ENCODE measurements at regions not wholly inside any gene's neighbourhood (a gene's known extent, or its start where the extent isn't known, plus 50 kb on each side); places are given as distances from the start of the nearest gene placed in this dataset.

GRCh38 chr11:130609121-130610035 lies 160.9 kb downstream of the ADAMTS15 start:
- POLR2A ChIA-PET, result no interaction called here
- CTCF ChIA-PET, result no interaction called here
- TF ChIP-seq SUZ12 (IDR thresholded peaks at IDR 0.05) (no peak), SP1 (IDR thresholded peaks at IDR 0.05) (no peak), FOXK2 (IDR thresholded peaks at IDR 0.05) (no peak), HDGF (IDR thresholded peaks at IDR 0.05; ENCODE audit: borderline replicate concordance) (no peak), ELF4 (IDR thresholded peaks at IDR 0.05) (no peak), FOXA1 (IDR thresholded peaks at IDR 0.05) (no peak), FOXM1 (IDR thresholded peaks at IDR 0.05; ENCODE audit: borderline replicate concordance) (no peak), CTBP1 (IDR thresholded peaks at IDR 0.05; ENCODE audit: borderline replicate concordance) (no peak), ARNT (IDR thresholded peaks at IDR 0.05) (no peak)
- DNase-seq (ENCODE audit: extremely low spot score), result no peak

GRCh38 chr11:130611791-130612251 lies 163.4 kb downstream of the ADAMTS15 start:
- ChIA-PET POLR2A (no interaction called here), CTCF (no interaction called here)
- no peak for DNase-seq (ENCODE audit: extremely low spot score)
- no peak for TF ChIP-seq SP1 (IDR thresholded peaks at IDR 0.05)
- TF ChIP-seq ARNT (IDR thresholded peaks at IDR 0.05), result no peak
- no peak for TF ChIP-seq TARDBP (IDR thresholded peaks at IDR 0.05)

GRCh38 chr11:130612291-130612851 lies 163.9 kb downstream of the ADAMTS15 start:
- ChIA-PET POLR2A (no interaction called here), CTCF (no interaction called here)
- no peak for TF ChIP-seq PKNOX1 (IDR thresholded peaks at IDR 0.05)
- TF ChIP-seq SUZ12 (IDR thresholded peaks at IDR 0.05), result no peak
- TF ChIP-seq FOXM1 (IDR thresholded peaks at IDR 0.05; ENCODE audit: borderline replicate concordance), result no peak
- no peak for DNase-seq (ENCODE audit: extremely low spot score)

- POLR2A ChIA-PET, result no interaction called here
- TF ChIP-seq SUZ12 (IDR thresholded peaks at IDR 0.05) (no peak), ELF4 (IDR thresholded peaks at IDR 0.05) (no peak), ZNF384 (IDR thresholded peaks at IDR 0.05) (no peak), TARDBP (IDR thresholded peaks at IDR 0.05) (no peak), LEF1 (IDR thresholded peaks at IDR 0.05; ENCODE audit: borderline replicate concordance) (no peak), NFRKB (IDR thresholded peaks at IDR 0.05) (no peak), HDGF (IDR thresholded peaks at IDR 0.05; ENCODE audit: borderline replicate concordance) (no peak), L3MBTL2 (conservative IDR thresholded peaks at IDR 0.05) (no peak), PKNOX1 (IDR thresholded peaks at IDR 0.05) (no peak), ARNT (IDR thresholded peaks at IDR 0.05) (no peak), FOXK2 (IDR thresholded peaks at IDR 0.05) (no peak)
- DNase-seq (ENCODE audit: extremely low spot score), result no peak
- CTCF ChIA-PET, result no interaction called here
These were observed 165.0 kb downstream of the ADAMTS15 start for GRCh38 chr11:130613396-130613795.

- POLR2A ChIA-PET, result no interaction called here
These were observed 166.1 kb downstream of the ADAMTS15 start for GRCh38 chr11:130614591-130614990.

GRCh38 chr11:130615561-130615960 lies 167.1 kb downstream of the ADAMTS15 start:
- POLR2A ChIA-PET, result no interaction called here
- no peak for DNase-seq (ENCODE audit: extremely low spot score)
- CTCF ChIA-PET, result no interaction called here
- TF ChIP-seq L3MBTL2 (conservative IDR thresholded peaks at IDR 0.05) (no peak), SP1 (IDR thresholded peaks at IDR 0.05) (no peak), ZNF384 (IDR thresholded peaks at IDR 0.05) (no peak), FOXK2 (IDR thresholded peaks at IDR 0.05) (no peak), FOXA1 (IDR thresholded peaks at IDR 0.05) (no peak), CTBP1 (IDR thresholded peaks at IDR 0.05; ENCODE audit: borderline replicate concordance) (no peak), SUZ12 (IDR thresholded peaks at IDR 0.05) (no peak), TARDBP (IDR thresholded peaks at IDR 0.05) (no peak), NFRKB (IDR thresholded peaks at IDR 0.05) (no peak), BHLHE40 (IDR thresholded peaks at IDR 0.05; ENCODE audit: borderline replicate concordance) (no peak), LEF1 (IDR thresholded peaks at IDR 0.05; ENCODE audit: borderline replicate concordance) (no peak)

More at GRCh38 chr11:130614591-130614990, 166.1 kb downstream of the ADAMTS15 start:
- DNase-seq (ENCODE audit: extremely low spot score), result no peak
- CTCF ChIA-PET, result no interaction called here
- TF ChIP-seq SUZ12 (IDR thresholded peaks at IDR 0.05) (no peak), PKNOX1 (IDR thresholded peaks at IDR 0.05) (no peak), SP1 (IDR thresholded peaks at IDR 0.05) (no peak), FOXK2 (IDR thresholded peaks at IDR 0.05) (no peak), ZNF384 (IDR thresholded peaks at IDR 0.05) (no peak), L3MBTL2 (conservative IDR thresholded peaks at IDR 0.05) (no peak), ARNT (IDR thresholded peaks at IDR 0.05) (no peak), BHLHE40 (IDR thresholded peaks at IDR 0.05; ENCODE audit: borderline replicate concordance) (no peak), NFRKB (IDR thresholded peaks at IDR 0.05) (no peak), CTBP1 (IDR thresholded peaks at IDR 0.05; ENCODE audit: borderline replicate concordance) (no peak), HDGF (IDR thresholded peaks at IDR 0.05; ENCODE audit: borderline replicate concordance) (no peak), FOXA1 (IDR thresholded peaks at IDR 0.05) (no peak), TARDBP (IDR thresholded peaks at IDR 0.05) (no peak), LEF1 (IDR thresholded peaks at IDR 0.05; ENCODE audit: borderline replicate concordance) (no peak), FOXM1 (IDR thresholded peaks at IDR 0.05; ENCODE audit: borderline replicate concordance) (no peak), ELF4 (IDR thresholded peaks at IDR 0.05) (no peak)

Data from HEK293T (cell line).